NCI-H446 treated with DMSO at 0.1 percent for 48 hours (cell line): ENCODE measurements at regions not wholly inside any gene's neighbourhood (a gene's known extent, or its start where the extent isn't known, plus 50 kb on each side); places are given as distances from the start of the nearest gene placed in this dataset.
"Not testable (repeated sequence)": the region's sequence is repeated elsewhere in the genome, so short reads cannot be mapped to it uniquely, and the experiment has no call there.

Source experiments
- DNase-seq: peaks from one replicate; lab custom pipeline; 2025; lab: John Stamatoyannopoulos, UW

DNA sequence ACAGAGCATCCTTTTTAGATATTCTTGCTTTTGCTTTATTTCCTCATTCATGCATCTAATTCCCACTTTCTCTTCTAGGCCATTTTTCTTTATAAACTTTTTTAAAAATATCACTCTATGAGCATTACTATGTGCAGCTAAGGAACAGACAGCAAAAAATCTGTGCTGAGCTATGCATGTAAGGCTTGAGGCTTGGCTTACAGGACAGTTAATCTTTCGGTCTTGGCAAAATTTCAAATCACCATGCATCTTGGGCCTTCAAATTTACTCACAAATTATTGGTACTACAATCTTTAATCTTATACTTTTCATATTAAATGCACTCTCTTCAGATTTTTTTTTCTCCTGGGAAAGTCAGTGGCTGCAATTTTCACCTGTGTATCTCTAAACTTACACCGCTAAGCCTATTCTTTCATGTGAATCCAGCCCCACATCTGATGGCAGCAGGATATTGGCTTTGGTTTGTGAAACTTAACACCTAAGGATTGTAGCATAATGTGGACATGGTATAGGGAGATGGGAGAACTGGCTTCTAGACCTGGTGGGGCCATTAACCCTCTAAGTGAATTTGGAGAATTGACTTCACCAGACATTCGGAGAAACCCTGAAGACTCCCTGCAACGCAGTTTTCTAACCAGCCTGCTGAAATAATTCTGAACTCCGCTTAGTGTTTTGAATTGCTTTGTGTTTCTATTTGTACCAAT is 278.3 kb downstream of the SPRY1 start:
- no peak for DNase-seq

GRCh38 chr4:123675567-123675966 is 279.0 kb downstream of the SPRY1 start:
- DNase-seq: no peak

- no peak for DNase-seq
These were observed 279.7 kb downstream of the SPRY1 start for GRCh38 chr4:123676071-123676889.

- no peak for DNase-seq
These were observed 280.3 kb downstream of the SPRY1 start for GRCh38 chr4:123676890-123677229.

DNA sequence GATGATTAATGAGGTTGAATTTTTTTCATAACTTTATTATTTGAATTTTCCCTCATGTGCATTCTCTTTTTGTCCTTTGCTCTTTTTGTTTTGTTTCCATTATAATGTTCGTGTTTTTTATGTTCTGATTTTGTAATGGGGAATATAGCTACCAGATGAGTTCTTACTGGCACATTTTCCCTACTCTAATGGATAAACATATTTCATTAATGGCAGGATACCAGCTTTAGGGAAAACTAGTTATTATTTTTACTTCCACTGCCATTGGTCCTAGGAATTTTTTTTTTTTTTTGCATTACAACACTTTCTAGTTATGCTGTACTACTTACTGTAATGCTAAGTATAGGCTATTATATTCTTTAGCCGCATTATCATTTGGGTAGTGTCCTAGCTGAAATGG is 286.3 kb downstream of the SPRY1 start:
- DNase-seq: no peak

- DNase-seq: not testable (repeated sequence)
These were observed 288.3 kb downstream of the SPRY1 start for GRCh38 chr4:123684937-123685336.

- not testable (repeated sequence) for DNase-seq
These were observed 298.9 kb downstream of the SPRY1 start for GRCh38 chr4:123695531-123695930.

GRCh38 chr4:123696687-123697086 is 300.1 kb downstream of the SPRY1 start:
- DNase-seq: no peak

DNA sequence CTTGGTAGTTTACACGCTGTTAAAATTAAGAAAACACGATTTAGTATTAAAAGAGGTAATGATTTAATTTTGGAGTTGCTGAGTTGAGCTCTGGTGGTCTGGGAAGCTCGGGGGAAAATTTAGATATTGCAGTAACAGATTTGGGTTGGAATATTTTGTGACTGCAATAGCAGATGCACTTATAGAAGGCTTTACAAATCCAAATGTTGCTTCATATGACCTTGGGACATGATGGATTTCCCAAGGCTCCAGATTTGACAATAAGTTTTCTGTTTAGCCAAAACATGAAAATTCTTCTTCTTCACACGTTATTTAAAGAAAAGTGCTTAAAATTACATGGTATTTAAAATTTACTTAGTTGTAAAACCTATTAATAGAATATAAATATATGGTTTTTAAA is 302.0 kb downstream of the SPRY1 start:
- no peak for DNase-seq

DNA sequence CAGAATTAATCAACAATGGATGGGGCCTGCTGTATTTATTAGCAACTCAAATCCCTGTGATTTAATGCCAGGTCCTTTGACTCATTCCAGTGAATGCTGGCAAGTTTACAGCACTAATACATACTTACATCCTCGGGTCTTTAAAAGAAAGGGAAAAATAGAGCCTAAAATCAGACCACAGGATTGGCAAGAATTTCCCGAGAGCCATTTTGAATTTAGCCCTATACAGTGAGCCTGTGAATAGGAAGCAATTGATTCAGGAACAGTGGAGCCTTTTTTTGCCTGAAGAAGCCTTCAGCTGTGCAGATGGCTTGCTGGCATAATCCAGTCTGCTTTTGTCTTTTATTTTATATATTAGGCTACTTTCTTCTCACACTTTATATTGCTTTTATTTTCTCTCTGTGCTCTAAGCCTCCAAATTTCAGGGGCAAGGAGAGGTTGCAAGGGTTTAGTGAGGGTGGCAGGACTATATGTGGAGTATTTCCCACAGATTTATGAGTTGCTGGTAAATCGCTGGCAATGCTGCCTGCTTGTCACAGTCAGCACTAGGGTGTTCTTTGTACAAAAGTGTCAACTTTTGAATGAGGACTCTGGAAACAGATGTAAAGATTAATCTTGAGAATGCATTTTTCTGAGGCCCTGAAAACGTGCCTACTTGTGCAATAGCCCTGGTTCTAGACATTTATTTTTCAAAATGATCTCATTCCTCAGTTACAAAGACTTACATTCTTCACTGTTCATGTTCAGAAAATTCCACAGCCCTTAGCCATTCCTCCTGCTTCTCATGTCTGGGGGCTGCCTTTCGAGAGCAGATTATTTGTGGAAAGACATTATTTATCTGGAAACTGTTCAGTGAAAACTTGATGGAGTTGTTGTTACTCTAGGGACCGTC is 303.5 kb downstream of the SPRY1 start:
- DNase-seq: peak; percentile 11

GRCh38 chr4:123701131-123701575 is 304.6 kb downstream of the SPRY1 start:
- DNase-seq: no peak

- DNase-seq: no peak
These were observed 308.8 kb downstream of the SPRY1 start for GRCh38 chr4:123705419-123705818.

GRCh38 chr4:123706973-123707372 is 310.4 kb downstream of the SPRY1 start:
- no peak for DNase-seq

DNA sequence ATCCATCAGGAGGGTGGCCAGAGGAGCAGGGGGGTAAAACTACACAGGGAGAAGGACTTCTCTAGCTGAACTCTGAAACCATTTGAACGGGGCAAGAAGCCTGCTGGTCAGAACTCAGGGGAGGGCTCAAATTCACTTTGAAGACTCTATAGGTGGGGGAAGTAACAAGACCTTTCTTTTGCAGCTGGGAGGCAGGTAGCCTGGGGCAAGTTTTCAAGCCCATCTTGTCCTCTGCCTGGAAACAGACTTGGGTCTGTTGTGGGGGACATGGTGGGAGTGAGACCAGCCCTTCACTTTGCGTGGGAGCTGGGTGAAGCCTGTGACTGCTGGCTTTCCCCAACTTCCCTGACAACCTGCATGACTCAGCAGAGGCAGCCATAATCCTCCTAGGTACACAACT is 312.3 kb downstream of the SPRY1 start:
- no peak for DNase-seq

DNA sequence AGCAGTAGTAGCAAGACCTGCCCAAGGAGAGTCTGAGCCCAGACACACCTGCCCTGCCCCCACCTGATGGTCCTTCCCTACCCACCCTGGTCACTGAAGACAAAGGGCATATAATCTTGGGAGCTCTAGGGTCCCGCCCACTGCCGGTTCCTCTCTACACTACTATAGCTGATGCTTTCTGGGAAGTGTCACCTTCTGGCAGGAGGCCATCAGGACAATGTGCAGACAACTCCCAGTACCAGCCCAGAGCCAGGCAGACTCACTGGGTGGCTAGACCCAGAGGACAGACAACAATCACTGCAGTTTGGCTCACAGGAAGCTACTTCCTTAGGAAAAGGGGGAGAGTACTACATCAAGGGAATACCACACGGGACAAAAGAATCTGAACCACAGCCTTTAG is 312.7 kb downstream of the SPRY1 start:
- DNase-seq: no peak

DNA sequence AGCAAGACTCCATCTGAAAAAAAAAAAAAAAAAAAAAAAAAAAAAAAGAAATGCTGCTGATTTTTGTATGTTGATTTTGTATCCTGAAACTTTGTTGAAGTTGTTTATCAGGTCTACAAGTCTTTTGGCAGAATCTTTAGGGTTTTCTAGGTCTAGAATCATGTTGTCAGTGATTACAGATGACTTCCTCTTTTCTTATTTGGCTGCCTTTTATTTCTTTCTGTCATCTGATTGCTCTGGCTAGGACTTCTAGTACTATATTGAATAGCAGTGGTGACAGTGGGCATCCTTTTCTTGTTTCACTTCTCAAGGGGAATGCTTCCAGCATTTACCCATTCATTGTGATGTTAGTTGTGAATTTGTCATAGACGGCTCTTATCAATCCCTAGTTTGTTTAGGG is 334.4 kb downstream of the SPRY1 start:
- DNase-seq: no peak

DNA sequence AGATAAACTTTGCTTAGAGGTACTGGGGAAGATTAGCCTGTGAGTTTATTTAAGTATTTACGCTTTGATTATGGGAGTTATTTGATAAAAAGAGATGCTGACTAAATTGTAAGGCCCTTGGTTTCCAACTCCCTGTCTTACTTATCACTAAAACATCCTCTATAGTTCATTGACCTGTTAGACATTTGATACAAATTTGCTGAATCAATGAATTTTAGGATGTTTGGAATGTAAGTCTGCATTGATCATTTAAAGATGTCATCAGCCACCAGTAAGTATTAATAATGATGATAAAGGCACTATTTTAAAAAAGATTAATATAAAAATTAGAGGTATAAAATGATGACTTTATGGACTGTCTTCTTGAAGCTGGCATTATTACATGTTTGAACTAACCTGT is 340.6 kb downstream of the SPRY1 start:
- no peak for DNase-seq

DNA sequence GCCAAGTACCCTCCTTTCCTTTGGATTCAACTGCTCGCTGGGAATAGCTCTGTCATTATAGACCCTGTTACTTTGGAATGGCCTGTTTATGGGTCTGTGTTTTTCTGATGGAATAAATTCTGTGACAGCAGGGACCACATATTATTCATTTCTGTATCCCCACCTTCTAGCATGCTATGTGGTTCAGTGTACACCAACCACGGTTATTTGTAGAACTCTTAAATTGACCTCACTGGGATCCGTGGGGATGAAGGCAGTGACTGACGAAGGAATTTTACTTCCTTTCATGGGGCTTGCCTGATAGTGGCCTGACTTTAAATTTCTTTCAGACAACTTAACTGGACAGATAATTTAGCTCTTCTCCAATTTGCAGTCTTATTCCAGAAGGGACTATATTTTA is 343.2 kb downstream of the SPRY1 start:
- no peak for DNase-seq

GRCh38 chr4:123740236-123740635 is 343.6 kb downstream of the SPRY1 start:
- DNase-seq: no peak

DNA sequence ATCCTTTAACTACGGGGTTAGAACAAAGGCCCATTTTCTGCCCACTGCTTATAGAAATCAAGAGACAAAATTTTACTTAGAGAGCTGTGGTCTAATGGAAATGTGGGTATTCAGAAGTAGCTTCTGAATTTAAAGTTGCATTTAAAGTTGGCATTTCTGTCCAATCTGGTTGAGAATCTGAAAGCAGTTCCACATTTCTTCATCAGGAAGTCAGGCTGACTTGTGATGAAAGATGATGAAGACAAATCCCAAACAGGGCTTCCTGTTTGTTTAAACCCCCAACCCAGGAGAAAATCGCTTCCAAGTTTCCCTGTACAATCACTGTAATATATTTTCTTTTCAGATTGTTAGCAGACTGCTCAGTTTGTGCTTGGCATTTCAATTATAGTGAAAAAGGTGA is 345.3 kb downstream of the SPRY1 start:
- no peak for DNase-seq

- no peak for DNase-seq
These were observed 347.3 kb downstream of the SPRY1 start for GRCh38 chr4:123743848-123744247.

- no peak for DNase-seq
These were observed 348.2 kb downstream of the SPRY1 start for GRCh38 chr4:123744664-123745290.
